Prostate gland (tissue), 2 donors: ENCODE measurements at regions not wholly inside any gene's neighbourhood (a gene's known extent, or its start where the extent isn't known, plus 50 kb on each side); places are given as distances from the start of the nearest gene placed in this dataset.

Experiments
- DNase-seq: peaks from one replicate; pipeline ENCODE4 v3.0.0-alpha.2; 2019; ENCODE audit warnings: low spot score
- H3K27ac ChIP-seq, 2 donors: fragments of 200-600 bp; sonication (generic); 2 replicates each; pipeline ENCODE4 v1.5.1; 2017 to 2019
- H3K27me3 ChIP-seq: fragments of 200-600 bp; sonication (generic); replicated peaks from 2 replicates; pipeline ENCODE4 v1.5.1; 2019; ENCODE audit not compliant: insufficient read depth
- H3K36me3 ChIP-seq, 2 donors: fragments of 200-600 bp; sonication (generic); 1 replicate in 1 of 2; 2 replicates in 1 of 2; pipeline versions ENCODE4 v1.5.1 to v1.8.1; 2017 to 2019
- H3K4me1 ChIP-seq: fragments of 200-600 bp; sonication (generic); replicated peaks from 2 replicates; pipeline ENCODE4 v1.5.1; 2019
- H3K4me3 ChIP-seq, 2 donors: fragments of 200-600 bp; sonication (generic); 2 replicates each; pipeline ENCODE4 v1.5.1; 2017 to 2019
- H3K9me3 ChIP-seq: fragments of 200-600 bp; sonication (generic); 2 replicates; pipeline ENCODE4 v1.5.1; 2017
- CTCF ChIP-seq, 4 experiments: fragments of 200-600 bp in 2 of 4; fragments of 450-650 bp in 2 of 4; sonication (generic) in 2 of 4; IDR thresholded peaks; 1 replicate in 3 of 4; 2 replicates in 1 of 4; pipeline ENCODE4 v1.5.1; 2016 to 2019; ENCODE audit warnings: antibody characterized with exemption in 4 of 4, mild to moderate bottlenecking in 2 of 4, moderate library complexity in 2 of 4
- POLR2A ChIP-seq: fragments of 450-650 bp; IDR thresholded peaks from one replicate; pipeline ENCODE4 v1.6.1; 2016; ENCODE audit warnings: antibody characterized with exemption, mild to moderate bottlenecking
- POLR2AphosphoS5 ChIP-seq: sonication (generic); formaldehyde crosslinking; IDR thresholded peaks from one replicate; pipeline ENCODE4 v1.6.1; 2017; ENCODE audit warnings: antibody characterized with exemption
- WGBS: methylation state at CpG from one replicate; pipeline ENCODE4 v1.1.5; 2018; 5-methylcytosine and 5-hydroxymethylcytosine counted together
- intact Hi-C: fragments of 100-400 bp; cut with DNase I; formaldehyde crosslinking; loops from one replicate; pipeline ENCODE4 v1.14.2; 2022

GRCh38 chr4:57287687-57288604 is 177.8 kb upstream of the IGFBP7 start:
- Histone ChIP-seq H3K4me3 (no peak overlapping the region), H3K36me3 (no peaks in the 10 kb centered on the region), H3K9me3 (no peaks in the 10 kb centered on the region), H3K27me3 (no peaks in the 10 kb centered on the region), H3K27ac (no peak overlapping the region), H3K4me1 (no peaks in the 10 kb centered on the region)
- intact Hi-C loops = no loop called here
- WGBS = 74% methylated on average over 5 of the region's 5 CpGs
- no peak for DNase-seq
- TF ChIP-seq POLR2AphosphoS5 (no peak), CTCF (IDR thresholded peaks at IDR 0.05) (no peak), POLR2A (no peak)

GRCh38 chr4:57282933-57283310 is 172.7 kb upstream of the IGFBP7 start:
- no peaks in the 10 kb centered on the region for H3K9me3 ChIP-seq
- no peak for DNase-seq
- H3K4me3 ChIP-seq = no peak overlapping the region
- H3K27ac ChIP-seq = no peak overlapping the region
- intact Hi-C loops = no loop called here
- no peak for TF ChIP-seq POLR2AphosphoS5
- TF ChIP-seq CTCF (IDR thresholded peaks at IDR 0.05) = no peak
- TF ChIP-seq POLR2A = no peak
- H3K36me3 ChIP-seq = no peaks in the 10 kb centered on the region
- H3K4me1 ChIP-seq = no peaks in the 10 kb centered on the region
- 81% methylated on average over 1 of the region's 1 CpG for WGBS
- H3K27me3 ChIP-seq = no peaks in the 10 kb centered on the region

- H3K4me1 ChIP-seq = no peaks in the 10 kb centered on the region
- no peak for TF ChIP-seq POLR2A
- TF ChIP-seq POLR2AphosphoS5 = no peak
- TF ChIP-seq CTCF (IDR thresholded peaks at IDR 0.05) = no peak
- no peak for DNase-seq
- 82% methylated on average over 2 of the region's 2 CpGs for WGBS
- H3K4me3 ChIP-seq = no peak overlapping the region
- H3K36me3 ChIP-seq = no peaks in the 10 kb centered on the region
- H3K27me3 ChIP-seq = no peaks in the 10 kb centered on the region
- intact Hi-C loops = no loop called here
- no peaks in the 10 kb centered on the region for H3K9me3 ChIP-seq
- no peak overlapping the region for H3K27ac ChIP-seq
Measured at GRCh38 chr4:57280481-57280880, 170.3 kb upstream of the IGFBP7 start.

GRCh38 chr4:57278780-57279179 is 168.6 kb upstream of the IGFBP7 start:
- Histone ChIP-seq H3K27ac (no peak overlapping the region), H3K4me1 (no peaks in the 10 kb centered on the region), H3K27me3 (no peaks in the 10 kb centered on the region), H3K4me3 (no peak overlapping the region), H3K9me3 (no peaks in the 10 kb centered on the region), H3K36me3 (no peaks in the 10 kb centered on the region)
- intact Hi-C loops = no loop called here
- no peak for TF ChIP-seq POLR2A
- TF ChIP-seq CTCF (IDR thresholded peaks at IDR 0.05) = no peak
- TF ChIP-seq POLR2AphosphoS5 = no peak
- 82% methylated on average over 6 of the region's 6 CpGs for WGBS
- DNase-seq = no peak

- H3K4me3 ChIP-seq = no peak overlapping the region
- no peak overlapping the region for H3K27ac ChIP-seq
- no peaks in the 10 kb centered on the region for H3K4me1 ChIP-seq
- 80% methylated on average over 2 of the region's 2 CpGs for WGBS
- TF ChIP-seq CTCF (IDR thresholded peaks at IDR 0.05) = no peak
- no peak for TF ChIP-seq POLR2AphosphoS5
- intact Hi-C loops = no loop called here
- no peaks in the 10 kb centered on the region for H3K27me3 ChIP-seq
- H3K36me3 ChIP-seq = no peaks in the 10 kb centered on the region
- DNase-seq = no peak
- no peaks in the 10 kb centered on the region for H3K9me3 ChIP-seq
Measured at GRCh38 chr4:57274082-57274481, 163.9 kb upstream of the IGFBP7 start.
